Adrenal gland (tissue), 5 donors: ENCODE measurements at regions not wholly inside any gene's neighbourhood (a gene's known extent, or its start where the extent isn't known, plus 50 kb on each side); places are given as distances from the start of the nearest gene placed in this dataset.

Source experiments
- POLR2A ChIP-seq, 2 donors: fragments of 450-650 bp; IDR thresholded peaks; one replicate each; pipeline ENCODE4 v1.6.1; 2017; ENCODE audit warnings: antibody characterized with exemption in 2 of 2, mild to moderate bottlenecking in 2 of 2, moderate library complexity in 1 of 2
- TF ChIP-seq, protein P1 (sequence below), 6 experiments: fragments of 450-650 bp in 4 of 6; fragments of 200-600 bp in 2 of 6; sonication (generic) in 1 of 6; IDR thresholded peaks; 1 replicate in 5 of 6; 2 replicates in 1 of 6; pipeline versions ENCODE4 v1.5.1 to v1.8.0; 2016 to 2021; ENCODE audit warnings: antibody characterized with exemption in 6 of 6, mild to moderate bottlenecking in 2 of 6, moderate library complexity in 1 of 6
- donor health status: DM: no; HTN: no; CAD: no.

DNA sequence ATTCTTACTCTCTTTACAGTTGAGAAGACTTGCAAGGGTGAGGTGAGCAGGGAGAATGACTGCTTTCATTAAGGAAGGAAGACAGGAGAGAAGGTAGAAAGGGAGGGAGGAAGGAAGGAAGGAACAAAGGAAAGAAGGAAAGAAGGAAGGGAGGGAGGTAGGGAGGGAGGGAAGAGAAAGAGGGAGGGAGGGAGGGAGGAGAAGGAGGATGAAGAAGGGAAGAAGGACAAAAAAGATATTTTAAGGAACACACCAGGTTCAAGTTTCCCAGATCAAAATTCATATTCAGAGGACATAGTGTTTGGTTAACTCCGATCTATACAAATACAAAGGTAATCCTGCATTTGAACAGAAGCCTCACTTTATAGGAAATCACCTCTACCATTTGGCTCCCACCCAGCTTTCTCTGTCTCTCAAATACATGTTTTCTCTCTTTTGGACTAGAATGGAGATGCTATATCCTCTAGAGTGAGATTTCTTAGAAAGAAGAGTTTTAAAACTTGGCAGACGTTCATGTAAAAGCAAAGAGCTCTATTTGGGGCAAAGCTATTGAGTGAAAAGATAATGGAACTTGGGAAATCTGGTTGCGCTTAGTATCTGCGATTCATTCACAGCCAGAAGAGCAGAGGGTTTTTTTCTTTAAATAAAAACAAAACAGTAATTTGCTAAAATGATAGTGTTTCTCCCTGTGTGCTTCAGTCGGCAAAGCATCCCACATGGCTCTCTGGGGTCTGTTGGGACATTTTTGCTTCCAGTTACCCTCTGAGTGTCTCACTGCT lies 261.9 kb upstream of the LYZL1 start:
- TF ChIP-seq, protein P1, sequence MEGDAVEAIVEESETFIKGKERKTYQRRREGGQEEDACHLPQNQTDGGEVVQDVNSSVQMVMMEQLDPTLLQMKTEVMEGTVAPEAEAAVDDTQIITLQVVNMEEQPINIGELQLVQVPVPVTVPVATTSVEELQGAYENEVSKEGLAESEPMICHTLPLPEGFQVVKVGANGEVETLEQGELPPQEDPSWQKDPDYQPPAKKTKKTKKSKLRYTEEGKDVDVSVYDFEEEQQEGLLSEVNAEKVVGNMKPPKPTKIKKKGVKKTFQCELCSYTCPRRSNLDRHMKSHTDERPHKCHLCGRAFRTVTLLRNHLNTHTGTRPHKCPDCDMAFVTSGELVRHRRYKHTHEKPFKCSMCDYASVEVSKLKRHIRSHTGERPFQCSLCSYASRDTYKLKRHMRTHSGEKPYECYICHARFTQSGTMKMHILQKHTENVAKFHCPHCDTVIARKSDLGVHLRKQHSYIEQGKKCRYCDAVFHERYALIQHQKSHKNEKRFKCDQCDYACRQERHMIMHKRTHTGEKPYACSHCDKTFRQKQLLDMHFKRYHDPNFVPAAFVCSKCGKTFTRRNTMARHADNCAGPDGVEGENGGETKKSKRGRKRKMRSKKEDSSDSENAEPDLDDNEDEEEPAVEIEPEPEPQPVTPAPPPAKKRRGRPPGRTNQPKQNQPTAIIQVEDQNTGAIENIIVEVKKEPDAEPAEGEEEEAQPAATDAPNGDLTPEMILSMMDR (IDR thresholded peaks at IDR 0.05): no peak
- no peak for TF ChIP-seq POLR2A (IDR thresholded peaks at IDR 0.05)
